ENCODE measurements at regions not wholly inside any gene's neighbourhood (a gene's known extent, or its start where the extent isn't known, plus 50 kb on each side); places are given as distances from the start of the nearest gene placed in this dataset.
"Not testable (repeated sequence)": the region's sequence is repeated elsewhere in the genome, so short reads cannot be mapped to it uniquely, and the experiment has no call there.

DNA sequence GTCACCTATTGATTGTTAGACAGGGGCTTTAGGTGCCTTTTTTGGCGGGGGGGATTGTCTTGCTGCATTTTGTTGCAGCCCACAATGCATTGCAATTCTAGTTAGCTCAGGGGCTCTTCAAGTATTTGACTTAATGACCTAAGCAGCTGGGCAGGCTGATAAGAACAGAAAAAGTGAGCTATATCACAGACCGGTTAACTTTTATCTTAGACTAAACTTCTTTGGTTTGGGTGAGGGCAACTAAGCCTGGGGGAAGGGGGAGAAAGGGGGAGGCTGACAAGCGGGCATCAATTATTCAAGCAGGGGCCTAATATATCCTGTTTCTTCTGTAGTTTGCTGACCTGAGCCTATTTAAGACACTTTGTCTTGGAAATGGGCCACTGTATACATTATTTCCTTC is 66.0 kb upstream of the GPR6 start:
- TF ChIP-seq, protein P1, sequence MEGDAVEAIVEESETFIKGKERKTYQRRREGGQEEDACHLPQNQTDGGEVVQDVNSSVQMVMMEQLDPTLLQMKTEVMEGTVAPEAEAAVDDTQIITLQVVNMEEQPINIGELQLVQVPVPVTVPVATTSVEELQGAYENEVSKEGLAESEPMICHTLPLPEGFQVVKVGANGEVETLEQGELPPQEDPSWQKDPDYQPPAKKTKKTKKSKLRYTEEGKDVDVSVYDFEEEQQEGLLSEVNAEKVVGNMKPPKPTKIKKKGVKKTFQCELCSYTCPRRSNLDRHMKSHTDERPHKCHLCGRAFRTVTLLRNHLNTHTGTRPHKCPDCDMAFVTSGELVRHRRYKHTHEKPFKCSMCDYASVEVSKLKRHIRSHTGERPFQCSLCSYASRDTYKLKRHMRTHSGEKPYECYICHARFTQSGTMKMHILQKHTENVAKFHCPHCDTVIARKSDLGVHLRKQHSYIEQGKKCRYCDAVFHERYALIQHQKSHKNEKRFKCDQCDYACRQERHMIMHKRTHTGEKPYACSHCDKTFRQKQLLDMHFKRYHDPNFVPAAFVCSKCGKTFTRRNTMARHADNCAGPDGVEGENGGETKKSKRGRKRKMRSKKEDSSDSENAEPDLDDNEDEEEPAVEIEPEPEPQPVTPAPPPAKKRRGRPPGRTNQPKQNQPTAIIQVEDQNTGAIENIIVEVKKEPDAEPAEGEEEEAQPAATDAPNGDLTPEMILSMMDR (IDR thresholded peaks at IDR 0.05) = no peak
- Mint-ChIP-seq H3K27me3 (peaks cover 3% of the 10 kb centered on the region), H3K4me3 (no peak overlapping the region), H3K27ac (no peak overlapping the region), H3K9me3 (no peaks in the 10 kb centered on the region), H3K36me3 (ENCODE audit: low read depth) (no peaks in the 10 kb centered on the region), H3K4me1 (ENCODE audit: low read depth) (no peaks in the 10 kb centered on the region)
- DNase-seq = no peak
- ChIA-PET POLR2A (no interaction called here), CTCF (interaction anchor here (0.9 kb wide), 1 partner anchor 127 kb away, joined by 3 read pairs; no protein-coding TSS in a partner anchor)
- intact Hi-C loops (cut with micrococcal nuclease) = no loop called here
- no peak for ATAC-seq

DNA sequence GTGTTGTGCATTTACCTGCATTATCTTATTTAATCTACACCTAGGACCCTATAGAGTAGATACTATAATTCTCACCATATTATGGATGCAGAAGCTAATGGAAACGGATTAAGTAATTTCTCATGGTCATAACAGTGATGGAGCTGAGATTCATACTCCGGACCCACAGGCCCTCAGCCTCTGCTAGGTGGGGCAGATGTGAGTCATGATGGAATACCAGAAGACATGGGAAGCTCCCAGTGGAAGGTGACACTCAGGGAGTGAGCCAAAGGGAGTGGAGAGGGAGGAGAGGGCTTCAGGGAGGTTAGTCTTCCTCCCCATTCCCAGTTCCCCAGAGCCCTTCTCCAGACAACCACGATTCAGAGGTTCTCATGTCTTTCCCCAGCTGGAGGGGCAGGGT is 65.2 kb upstream of the GPR6 start:
- TF ChIP-seq, protein P1 (IDR thresholded peaks at IDR 0.05) = no peak
- DNase-seq (no peak), ATAC-seq (no peak)
- Mint-ChIP-seq H3K36me3 (ENCODE audit: low read depth) (no peaks in the 10 kb centered on the region), H3K4me3 (no peak overlapping the region), H3K4me1 (ENCODE audit: low read depth) (no peaks in the 10 kb centered on the region), H3K27ac (no peak overlapping the region), H3K27me3 (peaks cover 3% of the 10 kb centered on the region), H3K9me3 (no peaks in the 10 kb centered on the region)
- intact Hi-C loops (cut with micrococcal nuclease) = no loop called here
- ChIA-PET POLR2A (interaction anchor here (0.9 kb wide), 1 partner anchor 19 kb away, joined by 3 read pairs; no protein-coding TSS in a partner anchor), CTCF (interaction anchor here (1.4 kb wide), 1 partner anchor 127 kb away, joined by 4 read pairs; no protein-coding TSS in a partner anchor)

DNA sequence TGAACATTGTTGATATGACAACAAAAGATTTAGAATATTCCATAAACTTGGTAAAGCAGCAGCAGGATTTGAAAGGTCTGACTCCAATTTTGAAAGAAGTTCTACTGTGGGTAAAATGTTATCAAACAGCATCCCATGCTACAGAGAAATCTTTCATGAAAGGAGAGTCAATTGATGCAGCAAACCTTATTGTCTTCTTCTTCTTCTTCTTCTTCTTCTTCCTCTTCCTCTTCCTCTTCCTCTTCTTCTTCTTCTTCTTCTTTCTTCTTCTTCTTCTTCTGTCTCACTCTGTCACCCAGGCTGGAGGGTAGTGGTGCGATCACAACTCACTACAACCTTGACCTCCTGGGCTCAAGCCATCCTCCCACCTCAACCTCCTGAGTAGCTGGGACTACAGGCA is 62.4 kb upstream of the GPR6 start:
- DNase-seq; intact Hi-C loops (cut with micrococcal nuclease); H3K4me3 Mint-ChIP-seq; H3K36me3 Mint-ChIP-seq (ENCODE audit: low read depth); H3K4me1 Mint-ChIP-seq (ENCODE audit: low read depth); ATAC-seq; POLR2A ChIA-PET; H3K27ac Mint-ChIP-seq; H3K27me3 Mint-ChIP-seq; CTCF ChIA-PET; H3K9me3 Mint-ChIP-seq: not testable (repeated sequence)

DNA sequence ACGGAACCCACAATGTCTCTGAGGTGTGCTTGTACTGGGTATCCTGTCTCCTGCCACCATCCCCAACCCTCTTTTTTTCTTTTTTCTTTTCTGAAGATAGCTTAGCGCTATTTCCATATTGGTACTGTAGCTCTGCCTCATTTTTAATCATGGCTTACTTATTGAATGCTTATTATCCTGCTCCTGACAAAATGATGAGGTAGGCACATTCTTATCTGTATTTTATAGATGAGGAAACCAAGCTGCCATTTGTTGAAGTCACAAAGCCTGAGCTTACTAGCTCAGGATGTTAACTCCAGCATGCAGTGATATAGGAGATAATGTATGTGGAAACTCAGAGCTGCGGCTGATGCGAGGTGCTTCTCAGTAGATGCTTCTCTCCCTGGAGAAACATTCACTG is 61.4 kb upstream of the GPR6 start:
- no peak overlapping the region for H3K4me3 Mint-ChIP-seq
- intact Hi-C loops (cut with micrococcal nuclease) = no loop called here
- no peaks in the 10 kb centered on the region for H3K36me3 Mint-ChIP-seq (ENCODE audit: low read depth)
- no peaks in the 10 kb centered on the region for H3K4me1 Mint-ChIP-seq (ENCODE audit: low read depth)
- CTCF ChIA-PET = no interaction called here
- peaks cover 6% of the 10 kb centered on the region for H3K27me3 Mint-ChIP-seq
- TF ChIP-seq, protein P1 (IDR thresholded peaks at IDR 0.05) = no peak
- DNase-seq (no peak), ATAC-seq (no peak)
- no peak overlapping the region for H3K27ac Mint-ChIP-seq
- POLR2A ChIA-PET = no interaction called here
- H3K9me3 Mint-ChIP-seq = no peaks in the 10 kb centered on the region

DNA sequence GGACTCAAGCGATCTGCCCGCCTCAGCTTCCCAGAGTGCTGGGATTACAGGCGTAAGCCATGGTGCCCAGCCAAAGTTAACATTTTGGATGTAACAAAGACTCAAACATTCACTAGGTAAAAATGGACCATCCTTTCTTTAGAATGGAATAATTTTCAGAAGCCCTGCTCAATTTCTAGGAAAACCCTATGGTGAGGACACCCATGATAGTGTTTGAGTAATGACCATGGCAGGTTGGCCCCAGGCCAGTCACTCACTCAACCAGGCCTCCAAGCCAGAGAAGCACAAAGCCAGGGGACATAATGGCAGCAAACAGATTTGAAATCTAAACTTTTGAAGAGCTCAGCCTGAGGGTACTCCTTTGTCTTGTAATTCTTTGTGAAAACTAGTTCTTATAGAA is 59.9 kb upstream of the GPR6 start:
- POLR2A ChIA-PET = no interaction called here
- Mint-ChIP-seq H3K4me3 (no peak overlapping the region), H3K27ac (no peak overlapping the region), H3K36me3 (ENCODE audit: low read depth) (no peaks in the 10 kb centered on the region), H3K4me1 (ENCODE audit: low read depth) (no peaks in the 10 kb centered on the region), H3K27me3 (peaks cover 13% of the 10 kb centered on the region), H3K9me3 (no peaks in the 10 kb centered on the region)
- intact Hi-C loops (cut with micrococcal nuclease) = no loop called here
- CTCF ChIA-PET = no interaction called here
- ATAC-seq (no peak), DNase-seq (no peak)
- TF ChIP-seq, protein P1 (IDR thresholded peaks at IDR 0.05) = no peak

DNA sequence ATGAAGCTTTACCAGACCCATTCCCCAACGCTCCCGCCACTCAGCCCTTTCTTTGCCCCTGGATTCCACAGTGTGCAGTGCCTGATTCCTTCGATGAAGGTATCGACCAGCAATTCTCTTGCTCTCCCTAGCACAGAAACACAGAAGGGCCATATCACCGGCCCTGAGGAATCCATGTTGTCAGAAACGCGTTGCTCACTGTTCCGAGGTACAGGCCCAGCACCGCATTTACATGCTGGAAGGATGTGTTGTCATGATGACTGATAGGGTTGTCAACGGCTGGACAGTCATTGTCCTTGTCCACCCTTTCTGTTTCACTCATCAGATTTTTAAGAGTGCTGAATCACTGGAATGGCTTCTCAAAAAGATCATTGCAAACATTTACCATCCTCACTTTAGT is 57.2 kb upstream of the GPR6 start:
- DNase-seq = no peak
- ChIA-PET CTCF (no interaction called here), POLR2A (no interaction called here)
- Mint-ChIP-seq H3K27ac (no peak overlapping the region), H3K9me3 (no peaks in the 10 kb centered on the region), H3K4me3 (no peak overlapping the region), H3K4me1 (ENCODE audit: low read depth) (no peaks in the 10 kb centered on the region), H3K27me3 (peaks cover 20% of the 10 kb centered on the region), H3K36me3 (ENCODE audit: low read depth) (no peaks in the 10 kb centered on the region)
- no peak for ATAC-seq
- intact Hi-C loops (cut with micrococcal nuclease) = no loop called here
- TF ChIP-seq, protein P1 (IDR thresholded peaks at IDR 0.05) = no peak

Data from activated CD8-positive, alpha-beta T cell treated with anti-CD3 and anti-CD28 coated beads for 36 hours (primary cell).